ENCODE measurements at regions not wholly inside any gene's neighbourhood (a gene's known extent, or its start where the extent isn't known, plus 50 kb on each side); places are given as distances from the start of the nearest gene placed in this dataset.

DNA sequence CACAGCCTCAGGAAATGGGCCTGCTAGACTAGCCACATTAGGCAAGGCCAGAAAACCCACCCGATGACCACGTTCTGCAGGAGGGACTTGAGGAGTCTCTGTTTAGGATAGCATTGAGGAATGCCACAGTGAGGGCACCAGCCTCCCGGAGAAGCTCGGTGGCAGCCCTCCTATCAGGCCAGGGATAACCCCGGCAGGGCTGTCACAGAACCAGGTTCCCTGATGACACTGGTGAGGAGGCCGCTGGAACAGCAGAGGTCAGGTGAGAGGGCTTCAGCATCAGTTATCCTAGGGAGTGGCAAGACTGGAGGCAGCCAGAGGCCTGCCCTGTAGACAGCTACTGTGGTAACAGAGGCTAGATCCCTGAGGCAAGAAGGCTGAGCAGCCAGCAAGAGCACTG lies 157.6 kb downstream of the MYLK4 start:
- TF ChIP-seq CTCF (IDR thresholded peaks at IDR 0.05) (no peak), POLR2AphosphoS5 (IDR thresholded peaks at IDR 0.05) (no peak), POLR2A (IDR thresholded peaks at IDR 0.05) (no peak)

Measured in gastroesophageal sphincter (tissue), 3 donors.